ENCODE measurements at regions not wholly inside any gene's neighbourhood (a gene's known extent, or its start where the extent isn't known, plus 50 kb on each side); places are given as distances from the start of the nearest gene placed in this dataset.
"Not testable (repeated sequence)": the region's sequence is repeated elsewhere in the genome, so short reads cannot be mapped to it uniquely, and the experiment has no call there.

DNA sequence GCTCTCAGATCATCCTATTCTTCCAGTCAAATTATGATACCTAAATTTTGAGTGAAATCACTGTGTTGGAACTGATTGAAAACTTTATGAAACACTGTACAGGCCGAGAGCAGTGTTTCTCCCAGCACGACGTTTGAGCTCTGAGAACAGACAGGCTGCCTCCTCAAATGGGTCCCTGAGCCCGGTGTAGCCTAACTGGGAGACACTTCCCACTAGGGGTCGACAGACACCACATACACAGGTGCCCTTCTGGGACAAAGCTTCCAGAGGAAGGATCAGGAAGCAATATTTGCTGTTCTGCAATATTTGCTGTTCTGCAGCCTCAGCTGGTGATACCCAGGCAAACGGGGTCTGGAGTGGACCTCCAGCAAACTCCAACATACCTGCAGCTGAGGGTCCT is 392.5 kb upstream of the PBX1 start:
- POLR2A ChIA-PET; H4K20me1 ChIP-seq (ENCODE audit: insufficient read depth, low read length); CTCF ChIA-PET (ENCODE audit: unreplicated experiment); H3K36me3 ChIP-seq (ENCODE audit: insufficient read depth, low read length); DNase-seq (ENCODE audit: low spot score); BruUV-seq (replicated peaks); H3K27ac ChIP-seq (ENCODE audit: low read depth, low read length, poor library complexity, severe bottlenecking); intact Hi-C loops (cut with micrococcal nuclease; ENCODE audit: unreplicated experiment); H3K4me2 ChIP-seq (ENCODE audit: low read length); H3K4me3 ChIP-seq (ENCODE audit: low read depth, low read length, poor library complexity, severe bottlenecking); H3K9me3 ChIP-seq (ENCODE audit: low read length); H2AFZ ChIP-seq (ENCODE audit: low read length); H3K9me2 ChIP-seq (ENCODE audit: insufficient read depth, low read length); H3K79me2 ChIP-seq (ENCODE audit: insufficient read depth, low read depth, low read length); H3K4me1 ChIP-seq (ENCODE audit: insufficient read depth, low read length, poor library complexity, severe bottlenecking): not testable (repeated sequence)
- TF ChIP-seq, protein P1, sequence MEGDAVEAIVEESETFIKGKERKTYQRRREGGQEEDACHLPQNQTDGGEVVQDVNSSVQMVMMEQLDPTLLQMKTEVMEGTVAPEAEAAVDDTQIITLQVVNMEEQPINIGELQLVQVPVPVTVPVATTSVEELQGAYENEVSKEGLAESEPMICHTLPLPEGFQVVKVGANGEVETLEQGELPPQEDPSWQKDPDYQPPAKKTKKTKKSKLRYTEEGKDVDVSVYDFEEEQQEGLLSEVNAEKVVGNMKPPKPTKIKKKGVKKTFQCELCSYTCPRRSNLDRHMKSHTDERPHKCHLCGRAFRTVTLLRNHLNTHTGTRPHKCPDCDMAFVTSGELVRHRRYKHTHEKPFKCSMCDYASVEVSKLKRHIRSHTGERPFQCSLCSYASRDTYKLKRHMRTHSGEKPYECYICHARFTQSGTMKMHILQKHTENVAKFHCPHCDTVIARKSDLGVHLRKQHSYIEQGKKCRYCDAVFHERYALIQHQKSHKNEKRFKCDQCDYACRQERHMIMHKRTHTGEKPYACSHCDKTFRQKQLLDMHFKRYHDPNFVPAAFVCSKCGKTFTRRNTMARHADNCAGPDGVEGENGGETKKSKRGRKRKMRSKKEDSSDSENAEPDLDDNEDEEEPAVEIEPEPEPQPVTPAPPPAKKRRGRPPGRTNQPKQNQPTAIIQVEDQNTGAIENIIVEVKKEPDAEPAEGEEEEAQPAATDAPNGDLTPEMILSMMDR (conservative IDR thresholded peaks at IDR 0.05; ENCODE audit: low read length) = 0 out of 2 replicates have a peak, but pooled peaks have one; percentile 25

DNA sequence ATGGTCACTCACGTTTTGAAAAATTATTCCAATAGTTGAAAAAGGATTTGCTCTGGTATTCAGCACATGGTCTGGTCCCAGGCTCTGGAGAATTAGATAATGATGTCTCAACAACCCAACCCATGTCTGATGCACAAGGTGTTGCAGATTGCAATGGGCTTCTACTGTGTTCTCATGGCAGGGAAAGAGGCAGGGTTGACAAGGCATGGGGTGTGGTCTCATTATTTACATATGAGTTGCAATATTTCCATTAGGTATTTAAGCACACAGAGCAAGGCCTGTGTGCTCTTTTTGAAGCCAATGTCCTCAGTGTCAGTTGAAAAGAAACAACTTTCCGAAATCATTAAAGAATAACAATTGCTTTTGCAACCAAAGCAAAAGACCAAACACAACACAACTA is 381.9 kb upstream of the PBX1 start:
- H3K4me2 ChIP-seq (ENCODE audit: low read length) = no peak overlapping the region
- BruUV-seq (replicated peaks) = no TSS peak
- no peaks in the 10 kb centered on the region for H3K79me2 ChIP-seq (ENCODE audit: insufficient read depth, low read depth, low read length)
- H3K36me3 ChIP-seq (ENCODE audit: insufficient read depth, low read length) = no peaks in the 10 kb centered on the region
- H3K4me3 ChIP-seq (ENCODE audit: low read depth, low read length, poor library complexity, severe bottlenecking) = no peak overlapping the region
- CTCF ChIA-PET (ENCODE audit: unreplicated experiment) = no interaction called here
- no peaks in the 10 kb centered on the region for H3K9me2 ChIP-seq (ENCODE audit: insufficient read depth, low read length)
- no peak overlapping the region for H3K27ac ChIP-seq (ENCODE audit: low read depth, low read length, poor library complexity, severe bottlenecking)
- no peak for DNase-seq (ENCODE audit: low spot score)
- TF ChIP-seq, protein P1 (conservative IDR thresholded peaks at IDR 0.05; ENCODE audit: low read length) = no peak
- no peak for TF ChIP-seq EZH2phosphoT487 (IDR thresholded peaks at IDR 0.05; ENCODE audit: borderline replicate concordance, low read depth, low read length)
- intact Hi-C loops (cut with micrococcal nuclease; ENCODE audit: unreplicated experiment) = no loop called here
- H3K4me1 ChIP-seq (ENCODE audit: insufficient read depth, low read length, poor library complexity, severe bottlenecking) = no peaks in the 10 kb centered on the region
- H4K20me1 ChIP-seq (ENCODE audit: insufficient read depth, low read length) = no peaks in the 10 kb centered on the region
- POLR2A ChIA-PET = no interaction called here
- no peaks in the 10 kb centered on the region for H3K9me3 ChIP-seq (ENCODE audit: low read length)
- no peak overlapping the region for H2AFZ ChIP-seq (ENCODE audit: low read length)

DNA sequence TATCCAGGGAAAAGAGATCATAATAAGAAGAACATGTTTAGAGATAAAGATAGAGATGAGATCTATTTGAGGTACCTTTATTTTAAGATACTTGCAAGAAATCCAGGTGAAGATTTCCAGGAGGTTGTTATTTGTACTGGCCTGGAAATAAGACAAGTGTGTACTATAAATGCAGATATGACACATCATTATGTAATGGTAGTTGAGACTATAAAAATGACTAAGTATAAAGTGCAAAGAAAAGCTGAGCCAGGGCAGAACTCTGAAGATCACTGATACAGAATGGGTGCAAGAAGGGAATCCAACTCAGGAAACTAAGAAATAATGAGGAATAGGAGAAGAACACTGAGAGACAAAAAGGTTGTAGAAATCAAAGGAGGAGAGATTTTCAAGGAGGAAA is 378.2 kb upstream of the PBX1 start:
- POLR2A ChIA-PET = no interaction called here
- Histone ChIP-seq H3K27ac (ENCODE audit: low read depth, low read length, poor library complexity, severe bottlenecking) (no peak overlapping the region), H3K36me3 (ENCODE audit: insufficient read depth, low read length) (no peaks in the 10 kb centered on the region), H2AFZ (ENCODE audit: low read length) (no peak overlapping the region), H4K20me1 (ENCODE audit: insufficient read depth, low read length) (no peaks in the 10 kb centered on the region), H3K79me2 (ENCODE audit: insufficient read depth, low read depth, low read length) (no peaks in the 10 kb centered on the region), H3K4me1 (ENCODE audit: insufficient read depth, low read length, poor library complexity, severe bottlenecking) (no peaks in the 10 kb centered on the region), H3K9me2 (ENCODE audit: insufficient read depth, low read length) (no peaks in the 10 kb centered on the region), H3K4me2 (ENCODE audit: low read length) (no peak overlapping the region), H3K4me3 (ENCODE audit: low read depth, low read length, poor library complexity, severe bottlenecking) (no peak overlapping the region), H3K9me3 (ENCODE audit: low read length) (no peaks in the 10 kb centered on the region)
- intact Hi-C loops (cut with micrococcal nuclease; ENCODE audit: unreplicated experiment) = no loop called here
- CTCF ChIA-PET (ENCODE audit: unreplicated experiment) = no interaction called here
- TF ChIP-seq, protein P1 (conservative IDR thresholded peaks at IDR 0.05; ENCODE audit: low read length) = no peak
- TF ChIP-seq EZH2phosphoT487 (IDR thresholded peaks at IDR 0.05; ENCODE audit: borderline replicate concordance, low read depth, low read length) = no peak
- DNase-seq (ENCODE audit: low spot score) = no peak
- no TSS peak for BruUV-seq (replicated peaks)
